NCI-H1048 (cell line): ENCODE measurements at regions not wholly inside any gene's neighbourhood (a gene's known extent, or its start where the extent isn't known, plus 50 kb on each side); places are given as distances from the start of the nearest gene placed in this dataset.
"Not testable (repeated sequence)": the region's sequence is repeated elsewhere in the genome, so short reads cannot be mapped to it uniquely, and the experiment has no call there.

Experiments used
- DNase-seq: peaks from one replicate; lab custom pipeline; 2025; lab: John Stamatoyannopoulos, UW

DNA sequence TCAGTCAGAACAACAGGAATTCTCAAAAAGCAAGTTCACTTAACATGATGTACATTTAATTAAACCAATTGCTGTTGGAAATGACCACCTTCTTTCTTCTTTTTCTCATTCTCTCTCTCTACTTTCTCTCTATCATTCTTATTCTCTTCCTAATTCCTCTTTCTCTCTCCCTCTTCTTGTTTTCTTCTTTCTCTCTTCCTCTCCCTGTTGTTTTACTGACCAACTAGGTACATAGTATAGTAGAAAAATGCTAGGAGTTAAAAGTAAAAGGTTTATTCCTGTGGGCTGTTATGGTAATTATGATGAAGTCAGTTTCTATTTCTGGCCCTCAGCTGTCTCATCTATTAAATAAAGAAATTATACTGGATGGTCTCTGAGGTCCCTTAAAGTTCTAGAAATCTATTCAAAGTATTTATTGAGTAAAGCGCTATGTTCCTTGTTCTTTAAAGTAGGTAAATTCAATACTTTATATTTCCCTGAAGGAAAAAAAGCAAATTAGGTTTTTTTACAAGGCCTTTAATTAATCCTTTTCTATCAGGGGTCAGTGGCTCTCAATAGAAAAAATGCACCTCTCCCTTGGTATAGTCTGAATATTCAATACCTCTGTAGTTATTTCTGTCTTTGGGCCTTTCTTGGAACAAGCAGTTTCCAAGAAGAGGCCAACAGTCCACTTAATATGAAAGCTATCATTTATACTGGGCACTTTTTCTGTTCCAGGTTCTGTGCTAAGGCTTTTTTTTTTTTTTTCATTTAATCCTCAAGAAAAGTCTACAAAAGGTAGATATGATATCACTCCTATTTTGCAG is 102.3 kb upstream of the SLC30A5 start:
- DNase-seq, result no peak

GRCh38 chr5:68994645-68995044 is 99.2 kb upstream of the SLC30A5 start:
- DNase-seq, result no peak

GRCh38 chr5:68995845-68996545 is 97.8 kb upstream of the SLC30A5 start:
- no peak for DNase-seq

GRCh38 chr5:68999181-68999580 is 94.6 kb upstream of the SLC30A5 start:
- no peak for DNase-seq

DNA sequence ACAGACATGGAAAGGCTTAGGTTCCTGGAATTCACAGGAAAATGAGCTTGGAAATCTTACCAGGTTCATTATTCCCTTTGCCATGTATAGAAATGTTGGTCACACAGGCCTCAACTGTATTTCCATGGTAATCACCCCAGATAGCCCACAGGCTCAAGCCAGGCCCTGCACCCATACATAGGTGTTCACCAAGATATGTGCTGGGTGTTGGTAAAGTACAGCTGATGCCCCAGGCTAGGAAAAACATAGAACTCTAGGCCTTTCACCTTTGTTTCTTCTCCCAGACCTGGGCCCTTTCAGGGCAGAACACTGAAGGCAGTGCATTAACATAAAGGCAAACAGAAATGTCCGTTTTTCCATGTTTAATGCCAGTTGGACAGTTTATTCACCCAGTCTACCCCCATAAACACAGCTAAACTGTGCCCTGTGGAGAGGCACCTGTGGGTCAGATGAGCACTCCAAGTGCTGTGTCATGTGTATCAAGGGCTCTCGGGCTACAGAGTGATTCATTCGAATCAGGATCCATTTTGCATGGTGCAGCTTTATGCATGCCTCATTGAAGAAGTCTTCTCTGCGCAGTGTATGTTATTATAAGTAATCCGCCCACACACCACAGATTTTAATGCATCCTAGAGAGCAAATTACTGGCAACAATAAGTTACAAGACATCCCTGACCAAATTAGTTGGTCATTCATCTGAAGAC is 93.4 kb upstream of the SLC30A5 start:
- no peak for DNase-seq

DNA sequence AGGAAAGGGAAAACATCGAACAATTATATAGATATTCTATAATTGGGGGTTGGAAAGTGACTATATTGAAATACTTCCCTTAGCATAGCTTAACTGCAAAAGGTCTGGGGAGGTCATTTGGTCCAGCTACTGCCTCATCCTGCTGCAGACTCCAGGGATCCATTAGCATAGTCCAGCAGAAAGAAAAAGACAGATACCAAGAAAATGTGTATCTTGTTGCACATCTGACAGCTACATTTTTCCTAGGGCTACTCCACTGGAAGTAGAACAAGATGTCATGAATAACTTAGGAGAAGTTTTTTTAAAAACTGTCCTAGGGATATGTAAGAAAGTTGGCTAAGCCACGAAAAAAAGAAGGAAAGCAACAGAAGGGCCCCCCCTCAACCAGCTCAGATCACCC is 92.9 kb upstream of the SLC30A5 start:
- DNase-seq, result no peak

DNA sequence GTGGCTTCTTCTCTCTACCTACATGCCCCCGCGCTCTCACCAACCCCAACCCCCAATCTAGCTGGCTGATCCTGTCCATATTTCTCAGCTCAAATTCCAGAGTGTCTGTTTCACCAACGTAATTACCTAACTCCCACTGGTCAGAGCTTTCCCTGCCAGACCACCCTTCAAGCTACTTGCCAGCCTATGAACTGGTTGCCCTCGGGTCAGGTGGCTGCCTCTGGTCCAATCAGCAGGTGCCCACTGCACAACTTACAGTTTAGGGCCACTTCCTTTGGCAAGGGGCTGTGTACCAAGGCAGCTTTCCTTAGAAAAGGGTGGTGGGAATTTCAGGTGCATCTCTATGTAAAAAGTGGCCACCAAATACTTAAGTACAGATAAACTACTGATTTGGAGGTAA is 92.2 kb upstream of the SLC30A5 start:
- DNase-seq, result no peak

- DNase-seq, result no peak
Measured at GRCh38 chr5:69004127-69004526, 89.7 kb upstream of the SLC30A5 start.

DNA sequence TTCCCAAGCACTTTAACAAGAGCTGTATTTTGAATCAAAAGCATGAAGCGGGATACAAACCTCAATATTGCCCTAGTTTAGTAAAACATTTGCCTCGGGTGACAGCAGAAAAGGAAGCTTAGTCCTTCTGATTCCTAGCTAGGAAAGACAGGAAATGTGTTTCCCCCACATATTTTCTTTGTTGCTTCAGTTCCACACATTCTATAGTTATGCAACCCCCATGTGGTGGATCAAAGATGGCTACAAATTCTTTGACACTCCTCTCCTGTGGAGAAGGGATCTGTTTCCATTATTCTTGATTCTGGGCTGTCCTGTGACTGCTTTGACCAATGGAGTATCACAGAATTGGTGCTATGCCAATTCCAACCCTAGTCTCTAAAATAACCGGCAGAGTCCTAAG is 89.1 kb upstream of the SLC30A5 start:
- DNase-seq, result no peak

- DNase-seq, result no peak
Measured at GRCh38 chr5:69006030-69006429, 87.8 kb upstream of the SLC30A5 start.

GRCh38 chr5:69007163-69007562 is 86.7 kb upstream of the SLC30A5 start:
- no peak for DNase-seq

- peak; percentile 10 for DNase-seq
Measured at GRCh38 chr5:69007726-69008368, 86.0 kb upstream of the SLC30A5 start.

DNA sequence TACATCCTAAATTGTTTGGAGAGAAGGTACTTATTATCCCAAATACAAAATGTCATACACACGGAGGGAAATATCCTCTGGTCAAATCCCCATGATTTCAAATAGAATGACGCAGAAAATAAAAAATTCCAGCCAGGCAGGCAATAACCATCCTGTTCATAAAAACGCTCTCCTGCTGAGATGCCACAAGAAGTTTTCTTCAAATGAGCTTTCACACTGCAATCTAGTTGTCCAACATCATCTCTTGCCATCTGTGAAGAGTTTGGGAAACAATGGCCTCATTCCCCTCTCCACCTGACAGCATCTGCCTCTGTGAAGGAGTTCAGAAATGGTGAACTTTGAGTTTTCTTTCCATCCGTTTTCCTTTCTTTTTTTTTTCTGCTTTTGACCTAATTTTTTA is 83.3 kb upstream of the SLC30A5 start:
- DNase-seq, result no peak

DNA sequence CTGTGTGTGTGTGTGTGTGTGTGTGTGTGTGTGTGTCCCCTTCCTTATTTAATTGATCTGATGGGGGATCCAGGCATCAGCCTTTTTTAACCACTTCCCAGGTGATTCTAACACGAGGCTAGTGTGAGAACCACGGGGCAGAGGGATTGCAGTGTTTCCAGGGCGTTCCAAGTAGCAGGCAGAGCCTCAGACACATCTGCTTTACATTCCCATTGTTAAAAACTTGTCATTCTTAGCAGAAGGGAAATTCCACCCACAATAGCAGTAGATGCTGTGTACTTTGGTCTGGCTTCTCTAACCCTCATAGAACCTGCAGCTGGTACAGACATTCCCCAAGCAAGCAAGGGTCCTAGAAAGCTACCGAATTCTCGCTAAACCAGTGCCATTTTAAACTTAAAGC is 81.9 kb upstream of the SLC30A5 start:
- DNase-seq, result no peak

- DNase-seq, result no peak
Measured at GRCh38 chr5:69013481-69013880, 80.3 kb upstream of the SLC30A5 start.

GRCh38 chr5:69014007-69014406 is 79.8 kb upstream of the SLC30A5 start:
- DNase-seq, result not testable (repeated sequence)

DNA sequence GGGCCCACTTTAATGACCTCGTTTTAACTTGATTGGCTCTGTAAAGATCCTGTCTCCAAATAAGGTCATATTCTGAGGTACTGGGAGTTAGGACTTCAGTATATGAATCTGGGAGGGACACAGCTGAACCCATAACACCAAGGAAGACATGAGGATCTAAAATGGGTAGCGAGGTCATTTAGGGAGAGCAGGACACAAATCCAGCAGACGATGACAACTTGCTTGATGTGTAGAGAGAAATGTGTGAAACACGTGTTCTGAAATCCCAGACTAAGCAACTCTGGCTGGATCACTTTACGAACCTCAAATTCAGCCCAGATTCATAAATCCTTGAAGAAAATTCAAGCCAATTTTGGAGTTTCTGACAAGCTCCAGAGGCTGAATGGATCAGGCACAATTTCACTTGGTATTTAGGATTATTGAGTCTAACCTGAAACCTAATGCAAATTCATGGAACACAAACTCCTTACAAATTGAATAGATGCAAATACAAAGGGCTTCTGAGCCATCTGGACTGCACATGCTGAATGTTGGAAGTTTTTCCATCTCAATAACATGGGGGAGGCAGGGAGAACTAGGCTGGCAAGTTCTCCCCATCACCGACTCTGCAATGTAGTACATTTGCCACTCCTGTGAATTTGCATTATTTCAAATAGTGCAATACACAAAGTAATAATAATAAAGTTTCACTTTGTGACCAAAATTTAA is 74.0 kb upstream of the SLC30A5 start:
- peak; percentile 52 for DNase-seq

DNA sequence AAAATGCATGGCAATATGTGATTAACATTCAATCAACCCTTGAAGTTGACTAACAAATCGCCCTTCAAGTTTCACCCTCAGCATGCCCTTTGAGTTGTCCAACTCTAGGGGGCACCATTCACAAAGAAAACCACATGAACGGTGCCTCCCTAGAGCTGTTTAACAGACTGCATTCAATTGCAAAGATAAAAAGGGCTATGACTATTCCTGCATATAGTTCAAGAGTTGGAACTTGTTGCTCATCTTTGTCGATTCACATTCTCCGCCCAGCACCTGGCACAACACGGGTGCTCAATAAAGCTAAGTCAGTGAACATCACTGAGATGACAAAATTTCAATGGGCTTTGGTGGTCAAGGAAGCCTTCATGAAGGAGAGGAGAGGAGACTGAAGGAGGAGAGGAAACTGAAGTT is 69.6 kb upstream of the SLC30A5 start:
- DNase-seq, result no peak

- DNase-seq, result no peak
Measured at GRCh38 chr5:69029292-69029691, 64.5 kb upstream of the SLC30A5 start.

- DNase-seq, result no peak
Measured at GRCh38 chr5:69030358-69031062, 63.3 kb upstream of the SLC30A5 start.

GRCh38 chr5:69032009-69032408 is 61.8 kb upstream of the SLC30A5 start:
- no peak for DNase-seq
